HCT116 (cell line): ENCODE measurements at regions not wholly inside any gene's neighbourhood (a gene's known extent, or its start where the extent isn't known, plus 50 kb on each side); places are given as distances from the start of the nearest gene placed in this dataset.

Experiments
- ATAC-seq: fragments of 200-7000 bp; cut with Tn5 transposase; 2 replicates; pipeline ENCODE4 v1.9.1; 2020; ENCODE audit warnings: mild to moderate bottlenecking, moderate library complexity
- BruUV-seq: library from RNA; stranded (reverse); fragments of 400-500 nt; replicated peaks from 2 replicates; lab custom pipeline; 2021; lab: Mats Ljungman, UMichigan
- CTCF ChIA-PET: fragments of 300-600 bp; sonication (Branson Sonifier 250); formaldehyde crosslinking; loops from one replicate; lab custom pipeline; 2021; ENCODE audit warnings: antibody characterized with exemption; lab: Charles Lee
- POLR2A ChIA-PET: fragments of 300-600, 350-600 bp; sonication (Branson Sonifier 250); formaldehyde crosslinking; loops from one replicate; lab custom pipeline; 2021; ENCODE audit warnings: antibody characterized with exemption; lab: Charles Lee
- RAD21 ChIA-PET, 2 experiments: fragments of 300-600 bp; sonication (Branson Sonifier 250); formaldehyde crosslinking; loops; one replicate each; lab custom pipeline; 2023; ENCODE audit warnings: low total read pairs in 2 of 2; ENCODE audit not compliant: uncharacterized antibody in 2 of 2, unreplicated experiment in 2 of 2, low non-redundant PET in 1 of 2; lab: Charles Lee
- DNase-seq: peaks from one replicate; pipeline ENCODE4 v3.0.0-alpha.2; 2010; ENCODE audit warnings: low read depth, low spot score
- H2AFZ ChIP-seq: fragments of 200-600 bp; shearing (Covaris generic), sonication (generic); 2 replicates; pipeline ENCODE4 v1.6.1; 2017; ENCODE audit warnings: low read depth, mixed run types, mixed read lengths, antibody characterized with exemption, low read length; ENCODE audit not compliant: poor library complexity, severe bottlenecking
- H3K27ac ChIP-seq: 2 replicates; pipeline ENCODE4 v1.5.1; 2012; ENCODE audit warnings: low read depth, low read length
- H3K27me3 ChIP-seq: fragments of 200-600 bp; sonication (generic); 2 replicates; pipeline ENCODE4 v1.6.1; 2016; ENCODE audit warnings: mixed run types, low read length, mixed read lengths; ENCODE audit not compliant: insufficient read depth
- H3K36me3 ChIP-seq, 2 experiments: fragments of 200-500 bp in 1 of 2; fragments of 200-600 bp in 1 of 2; sonication (Bioruptor generic) in 1 of 2; sonication (generic) in 1 of 2; 2 replicates each; pipeline versions ENCODE4 v1.5.1 to v1.6.1; 2014 to 2016; ENCODE audit warnings: low read length in 2 of 2, inconsistent platforms in 1 of 2, mixed read lengths in 1 of 2, mixed run types in 1 of 2; ENCODE audit not compliant: insufficient read depth in 2 of 2, control insufficient read depth in 1 of 2
- H3K4me1 ChIP-seq, 2 experiments: fragments of 200-600 bp in 1 of 2; sonication (generic) in 1 of 2; 2 replicates each; pipeline versions ENCODE4 v1.5.1 to v1.6.1; 2012 to 2017; ENCODE audit warnings: low read length in 2 of 2, inconsistent platforms in 1 of 2, mild to moderate bottlenecking in 1 of 2, mixed read lengths in 1 of 2, mixed run types in 1 of 2, moderate library complexity in 1 of 2; ENCODE audit not compliant: insufficient read depth in 2 of 2, control insufficient read depth in 1 of 2
- H3K4me2 ChIP-seq: fragments of 200-600 bp; sonication (generic); 2 replicates; pipeline ENCODE4 v1.6.1; 2017; ENCODE audit warnings: mixed run types, low read length, mixed read lengths
- H3K4me3 ChIP-seq, 2 experiments: fragments of 200-600 bp in 1 of 2; sonication (generic) in 1 of 2; replicated peaks in 1 of 2; 2 replicates each; pipeline ENCODE4 v1.5.1; 2011 to 2016; ENCODE audit warnings: low read length in 2 of 2, control low read depth in 1 of 2, low read depth in 1 of 2, mild to moderate bottlenecking in 1 of 2, mixed read lengths in 1 of 2, mixed run types in 1 of 2
- H3K79me2 ChIP-seq: fragments of 200-600 bp; sonication (generic); 2 replicates; pipeline ENCODE4 v1.6.1; 2017; ENCODE audit warnings: mild to moderate bottlenecking, mixed run types, low read length, moderate library complexity, mixed read lengths; ENCODE audit not compliant: insufficient read depth
- H3K9ac ChIP-seq: fragments of 200-600 bp; sonication (generic); 2 replicates; pipeline ENCODE4 v1.6.1; 2016; ENCODE audit warnings: low read length, mixed read lengths
- H3K9me2 ChIP-seq: fragments of 200-600 bp; sonication (generic), shearing (Covaris generic); 2 replicates; pipeline ENCODE4 v1.6.1; 2017; ENCODE audit warnings: mixed run types, mild to moderate bottlenecking, moderate library complexity; ENCODE audit not compliant: insufficient read depth
- H3K9me3 ChIP-seq, 2 experiments: fragments of 200-500 bp in 1 of 2; fragments of 200-600 bp in 1 of 2; sonication (Bioruptor generic) in 1 of 2; sonication (generic) in 1 of 2; 2 replicates each; pipeline ENCODE4 v1.6.1; 2014 to 2017; ENCODE audit warnings: low read length in 2 of 2, mixed read lengths in 2 of 2, inconsistent platforms in 1 of 2, low read depth in 1 of 2, mild to moderate bottlenecking in 1 of 2, mixed run types in 1 of 2, moderate library complexity in 1 of 2; ENCODE audit not compliant: control insufficient read depth in 1 of 2, insufficient read depth in 1 of 2
- H4K20me1 ChIP-seq: fragments of 200-600 bp; sonication (generic), shearing (Covaris generic); 2 replicates; pipeline ENCODE4 v1.6.1; 2017; ENCODE audit warnings: mixed run types, mild to moderate bottlenecking, moderate library complexity; ENCODE audit not compliant: insufficient read depth
- CBX3 ChIP-seq: IDR thresholded peaks from 2 replicates; pipeline ENCODE4 v1.6.1; 2012; ENCODE audit warnings: low read depth
- CTCF ChIP-seq, 3 experiments: fragments of 200-600 bp in 1 of 3; sonication (generic) in 1 of 3; IDR thresholded peaks in 2 of 3; conservative IDR thresholded peaks in 1 of 3; 2 replicates each; pipeline ENCODE4 v1.5.1; 2012 to 2017; ENCODE audit warnings: low read depth in 2 of 3, low read length in 2 of 3, antibody characterized with exemption in 1 of 3, borderline replicate concordance in 1 of 3, control low read depth in 1 of 3, mild to moderate bottlenecking in 1 of 3, mixed read lengths in 1 of 3, mixed run types in 1 of 3, moderate library complexity in 1 of 3; ENCODE audit not compliant: insufficient read depth in 1 of 3
- EGR1 ChIP-seq: IDR thresholded peaks from 2 replicates; pipeline ENCODE4 v1.6.1; 2012; ENCODE audit warnings: low read depth
- ELF1 ChIP-seq: IDR thresholded peaks from 2 replicates; pipeline ENCODE4 v1.6.1; 2012; ENCODE audit warnings: low read depth, borderline replicate concordance
- EZH2phosphoT487 ChIP-seq: fragments of 200-600 bp; IDR thresholded peaks from 2 replicates; pipeline ENCODE4 v1.6.1; 2018; ENCODE audit warnings: antibody characterized with exemption, borderline replicate concordance
- FOSL1 ChIP-seq: IDR thresholded peaks from 2 replicates; pipeline ENCODE4 v1.6.1; 2012; ENCODE audit warnings: low read depth
- JUND ChIP-seq: IDR thresholded peaks from 2 replicates; pipeline ENCODE4 v1.6.1; 2012
- MAX ChIP-seq: IDR thresholded peaks from 2 replicates; pipeline ENCODE4 v1.6.1; 2012
- POLR2AphosphoS5 ChIP-seq: IDR thresholded peaks from 2 replicates; pipeline ENCODE4 v1.6.1; 2011; ENCODE audit warnings: mild to moderate bottlenecking, low read depth, low read length, moderate library complexity
- RAD21 ChIP-seq: IDR thresholded peaks from 2 replicates; pipeline ENCODE4 v1.6.1; 2012; ENCODE audit warnings: low read depth, mild to moderate bottlenecking
- TCF7L2 ChIP-seq: IDR thresholded peaks from 2 replicates; pipeline ENCODE4 v1.7.0; 2011; ENCODE audit warnings: borderline replicate concordance, inconsistent platforms; ENCODE audit not compliant: insufficient read depth, insufficient read length; ENCODE audit errors: extremely low read depth
- YY1 ChIP-seq: IDR thresholded peaks from 2 replicates; pipeline ENCODE4 v1.6.1; 2011; ENCODE audit warnings: low read length, low read depth, moderate library complexity, mild to moderate bottlenecking; ENCODE audit not compliant: insufficient replicate concordance; ENCODE audit errors: extremely low read depth
- ZBTB33 ChIP-seq: IDR thresholded peaks from 2 replicates; pipeline ENCODE4 v1.6.1; 2011; ENCODE audit warnings: mild to moderate bottlenecking, low read length, moderate library complexity; ENCODE audit not compliant: insufficient replicate concordance; ENCODE audit errors: extremely low read depth
- ZFX ChIP-seq: fragments of 450-650 bp; IDR thresholded peaks from 2 replicates; pipeline ENCODE4 v1.6.1; 2017
- ZNF274 ChIP-seq: fragments of 200-500 bp; sonication (Bioruptor generic); IDR thresholded peaks from 2 replicates; pipeline ENCODE4 v1.6.1; 2014; ENCODE audit warnings: mild to moderate bottlenecking, low read depth, low read length, inconsistent platforms
- intact Hi-C: fragments of 100-400 bp; cut with micrococcal nuclease; formaldehyde crosslinking; loops from 2 replicates; pipeline ENCODE4 v1.10.0; 2022

GRCh38 chr4:154015578-154015977 lies 226.7 kb upstream of the SFRP2 start:
- H4K20me1 ChIP-seq: no peaks in the 10 kb centered on the region
- H3K79me2 ChIP-seq: no peaks in the 10 kb centered on the region
- no peaks in the 10 kb centered on the region for H3K27me3 ChIP-seq
- ChIA-PET POLR2A (no interaction called here), CTCF (no interaction called here), RAD21 (no interaction called here)
- TF ChIP-seq TCF7L2 (no peak), ZNF274 (no peak), EGR1 (no peak), CTCF (IDR thresholded peaks at IDR 0.05 in 2 of 3, conservative IDR thresholded peaks at IDR 0.05 in 1 of 3; ENCODE audit: borderline replicate concordance in 1 of 3, insufficient read depth in 1 of 3, low read depth in 2 of 3, low read length in 2 of 3) (no peak), POLR2AphosphoS5 (no peak), CBX3 (no peak), EZH2phosphoT487 (no peak), YY1 (no peak), FOSL1 (no peak), ELF1 (no peak), MAX (no peak), ZBTB33 (no peak), JUND (no peak), ZFX (no peak), RAD21 (no peak)
- ATAC-seq (no peak), DNase-seq (no peak)
- no peaks in the 10 kb centered on the region for H3K9me2 ChIP-seq
- no peak overlapping the region for H3K4me2 ChIP-seq
- BruUV-seq: no TSS peak
- H3K4me1 ChIP-seq: no peaks in the 10 kb centered on the region
- no peak overlapping the region for H3K27ac ChIP-seq
- H3K4me3 ChIP-seq: no peak overlapping the region
- H2AFZ ChIP-seq: no peak overlapping the region
- no peaks in the 10 kb centered on the region for H3K9me3 ChIP-seq
- intact Hi-C loops: no loop called here
- H3K36me3 ChIP-seq: no peaks in the 10 kb centered on the region
- no peak overlapping the region for H3K9ac ChIP-seq
